Loucy (cell line): ENCODE measurements at regions not wholly inside any gene's neighbourhood (a gene's known extent, or its start where the extent isn't known, plus 50 kb on each side); places are given as distances from the start of the nearest gene placed in this dataset.

ENCODE experiments used
- CTCF ChIP-seq: fragments of 200-600 bp; sonication (generic); conservative IDR thresholded peaks from 2 replicates; pipeline ENCODE4 v1.5.1; 2014; ENCODE audit warnings: mild to moderate bottlenecking, antibody characterized with exemption, low read length
- EZH2phosphoT487 ChIP-seq: fragments of 200-600 bp; IDR thresholded peaks from 2 replicates; pipeline ENCODE4 v1.6.1; 2018; ENCODE audit warnings: antibody characterized with exemption, mild to moderate bottlenecking, moderate library complexity, borderline replicate concordance

- TF ChIP-seq CTCF (no peak), EZH2phosphoT487 (no peak)
These were observed 192.9 kb upstream of the ALG10B start for GRCh38 chr12:38123566-38124246.
